ENCODE measurements at regions not wholly inside any gene's neighbourhood (a gene's known extent, or its start where the extent isn't known, plus 50 kb on each side); places are given as distances from the start of the nearest gene placed in this dataset.

- TF ChIP-seq ZNF646 (CRISPR knock-in tag; IDR thresholded peaks at IDR 0.05) (no peak), ZNF460 (CRISPR knock-in tag; IDR thresholded peaks at IDR 0.05; ENCODE audit: borderline replicate concordance) (no peak), ZBTB7A (CRISPR knock-in tag; IDR thresholded peaks at IDR 0.05) (no peak), CTCF (CRISPR knock-in tag; IDR thresholded peaks at IDR 0.05) (peak; percentile 84), PRDM10 (CRISPR knock-in tag; IDR thresholded peaks at IDR 0.05; ENCODE audit: low read depth) (no peak), TEAD3 (CRISPR knock-in tag; optimal IDR thresholded peaks at IDR 0.05; ENCODE audit: borderline replicate concordance) (peak; percentile 23)
Observed at GRCh38 chr3:5304789-5305683, 117.5 kb downstream of the EDEM1 start (continued).
